ENCODE measurements at regions not wholly inside any gene's neighbourhood (a gene's known extent, or its start where the extent isn't known, plus 50 kb on each side); places are given as distances from the start of the nearest gene placed in this dataset.

DNA sequence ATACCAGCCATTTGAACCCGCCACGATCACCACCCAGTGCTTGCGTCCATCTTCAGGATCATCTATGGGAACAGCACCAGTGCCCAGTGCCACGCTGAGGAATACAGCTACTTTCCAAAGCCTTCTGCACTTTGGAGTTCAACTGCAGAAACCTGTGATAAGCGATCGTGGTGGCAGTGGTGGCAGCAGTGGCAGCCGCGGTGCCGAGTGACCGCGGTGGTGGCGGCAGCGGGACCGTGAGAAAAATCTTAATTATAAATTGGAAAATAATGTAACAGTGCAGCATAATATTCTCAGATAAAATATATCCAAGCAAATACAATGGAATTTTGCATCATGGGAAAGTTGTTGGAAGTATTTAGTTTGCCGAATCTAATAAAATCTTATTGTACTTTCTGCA lies 2270.9 kb downstream of the PCDH9 start:
- CTCF ChIA-PET = no interaction called here
- Histone ChIP-seq H2BK5ac (ENCODE audit: low read depth, low read length, poor library complexity, severe bottlenecking) (no peak overlapping the region), H3K27ac (ENCODE audit: insufficient read depth, low read length) (no peak overlapping the region), H3K23ac (ENCODE audit: low read depth, low read length) (no peak overlapping the region), H3K4ac (ENCODE audit: low read depth, low read length) (no peak overlapping the region), H4K8ac (ENCODE audit: low read depth in 2 of 2, low read length in 2 of 2) (no peak overlapping the region), H3K56ac (ENCODE audit: extremely low read depth, insufficient read depth, low read length) (no peak overlapping the region), H3K4me1 (ENCODE audit: control insufficient read depth, insufficient read depth, low read length) (no peaks in the 10 kb centered on the region), H3K18ac (ENCODE audit: low read depth, low read length) (no peak overlapping the region), H4K91ac (ENCODE audit: insufficient read depth, low read depth, low read length) (no peak overlapping the region), H3K9ac (ENCODE audit: low read depth, low read length) (no peak overlapping the region), H4K20me1 (ENCODE audit: insufficient read depth, low read length) (no peaks in the 10 kb centered on the region), H3K9me1 (ENCODE audit: insufficient read depth, low read length) (no peaks in the 10 kb centered on the region), H3K4me2 (ENCODE audit: low read depth, low read length) (no peak overlapping the region), H3K79me1 (ENCODE audit: low read depth in 1 of 2, low read length in 2 of 2) (no peaks in the 10 kb centered on the region), H3K4me3 (ENCODE audit: insufficient read depth, low read depth, low read length) (no peak overlapping the region), H4K5ac (ENCODE audit: low read depth, low read length) (no peak overlapping the region), H3K14ac (replicated peaks; ENCODE audit: low read depth, low read length) (no peak overlapping the region), H3K9me3 (ENCODE audit: control insufficient read depth, insufficient read depth, low read length) (no peaks in the 10 kb centered on the region; the same call in 1 of the 2 replicates), H2BK15ac (ENCODE audit: low read depth, low read length) (no peak overlapping the region), H2AK5ac (ENCODE audit: low read depth, low read length) (no peak overlapping the region), H2BK20ac (ENCODE audit: low read depth, low read length) (no peak overlapping the region), H3K36me3 (ENCODE audit: control insufficient read depth, insufficient read depth, low read length) (no peaks in the 10 kb centered on the region), H2AK9ac (replicated peaks; ENCODE audit: low read depth, low read length, poor library complexity) (no peak overlapping the region), H3K27me3 (ENCODE audit: control insufficient read depth, insufficient read depth, low read length) (no peaks in the 10 kb centered on the region), H2BK120ac (ENCODE audit: low read depth, low read length) (no peak overlapping the region), H2AFZ (replicated peaks; ENCODE audit: low read length, poor library complexity) (no peak overlapping the region)
- TF ChIP-seq MAFK (IDR thresholded peaks at IDR 0.05; ENCODE audit: low read depth, low read length) (no peak), POLR2A (IDR thresholded peaks at IDR 0.05; ENCODE audit: low read depth, low read length) (no peak), RAD21 (IDR thresholded peaks at IDR 0.05; ENCODE audit: low read length) (no peak), CEBPB (IDR thresholded peaks at IDR 0.05; ENCODE audit: low read depth, low read length) (no peak), RCOR1 (IDR thresholded peaks at IDR 0.05; ENCODE audit: insufficient replicate concordance, low read length) (no peak), MAZ (IDR thresholded peaks at IDR 0.05; ENCODE audit: borderline replicate concordance, low read depth, low read length) (no peak)
- TF ChIP-seq, protein P1, sequence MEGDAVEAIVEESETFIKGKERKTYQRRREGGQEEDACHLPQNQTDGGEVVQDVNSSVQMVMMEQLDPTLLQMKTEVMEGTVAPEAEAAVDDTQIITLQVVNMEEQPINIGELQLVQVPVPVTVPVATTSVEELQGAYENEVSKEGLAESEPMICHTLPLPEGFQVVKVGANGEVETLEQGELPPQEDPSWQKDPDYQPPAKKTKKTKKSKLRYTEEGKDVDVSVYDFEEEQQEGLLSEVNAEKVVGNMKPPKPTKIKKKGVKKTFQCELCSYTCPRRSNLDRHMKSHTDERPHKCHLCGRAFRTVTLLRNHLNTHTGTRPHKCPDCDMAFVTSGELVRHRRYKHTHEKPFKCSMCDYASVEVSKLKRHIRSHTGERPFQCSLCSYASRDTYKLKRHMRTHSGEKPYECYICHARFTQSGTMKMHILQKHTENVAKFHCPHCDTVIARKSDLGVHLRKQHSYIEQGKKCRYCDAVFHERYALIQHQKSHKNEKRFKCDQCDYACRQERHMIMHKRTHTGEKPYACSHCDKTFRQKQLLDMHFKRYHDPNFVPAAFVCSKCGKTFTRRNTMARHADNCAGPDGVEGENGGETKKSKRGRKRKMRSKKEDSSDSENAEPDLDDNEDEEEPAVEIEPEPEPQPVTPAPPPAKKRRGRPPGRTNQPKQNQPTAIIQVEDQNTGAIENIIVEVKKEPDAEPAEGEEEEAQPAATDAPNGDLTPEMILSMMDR (conservative IDR thresholded peaks at IDR 0.05; ENCODE audit: low read depth, low read length) = no peak
- TF ChIP-seq, protein P2, sequence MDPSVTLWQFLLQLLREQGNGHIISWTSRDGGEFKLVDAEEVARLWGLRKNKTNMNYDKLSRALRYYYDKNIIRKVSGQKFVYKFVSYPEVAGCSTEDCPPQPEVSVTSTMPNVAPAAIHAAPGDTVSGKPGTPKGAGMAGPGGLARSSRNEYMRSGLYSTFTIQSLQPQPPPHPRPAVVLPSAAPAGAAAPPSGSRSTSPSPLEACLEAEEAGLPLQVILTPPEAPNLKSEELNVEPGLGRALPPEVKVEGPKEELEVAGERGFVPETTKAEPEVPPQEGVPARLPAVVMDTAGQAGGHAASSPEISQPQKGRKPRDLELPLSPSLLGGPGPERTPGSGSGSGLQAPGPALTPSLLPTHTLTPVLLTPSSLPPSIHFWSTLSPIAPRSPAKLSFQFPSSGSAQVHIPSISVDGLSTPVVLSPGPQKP (IDR thresholded peaks at IDR 0.05; ENCODE audit: borderline replicate concordance, low read depth, low read length) = no peak
- TF ChIP-seq, protein P3, sequence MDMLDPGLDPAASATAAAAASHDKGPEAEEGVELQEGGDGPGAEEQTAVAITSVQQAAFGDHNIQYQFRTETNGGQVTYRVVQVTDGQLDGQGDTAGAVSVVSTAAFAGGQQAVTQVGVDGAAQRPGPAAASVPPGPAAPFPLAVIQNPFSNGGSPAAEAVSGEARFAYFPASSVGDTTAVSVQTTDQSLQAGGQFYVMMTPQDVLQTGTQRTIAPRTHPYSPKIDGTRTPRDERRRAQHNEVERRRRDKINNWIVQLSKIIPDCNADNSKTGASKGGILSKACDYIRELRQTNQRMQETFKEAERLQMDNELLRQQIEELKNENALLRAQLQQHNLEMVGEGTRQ (IDR thresholded peaks at IDR 0.05; ENCODE audit: low read depth, low read length) = no peak
- no CpG with 5 or more reads among the region's 15 CpGs for WGBS, 2 experiments (ENCODE audit: extremely low coverage in 2 of 2, insufficient read length in 1 of 2)
- intact Hi-C loops (cut with micrococcal nuclease) (no loop called here), dilution Hi-C loops (cut with HindIII; ENCODE audit: low sequenced_read_pairs, unreplicated experiment) (no loop called here), in situ Hi-C loops (cut with MboI; ENCODE audit: low sequenced_read_pairs) (no loop called here)
- ATAC-seq (ENCODE audit: low read depth) (no peak), DNase-seq (no peak)
- no TSS peak for BruUV-seq (replicated peaks)
- POLR2A ChIA-PET (ENCODE audit: unreplicated experiment) = no interaction called here
